ENCODE measurements at regions not wholly inside any gene's neighbourhood (a gene's known extent, or its start where the extent isn't known, plus 50 kb on each side); places are given as distances from the start of the nearest gene placed in this dataset.

GRCh38 chr15:69629631-69630161 lies 177.1 kb downstream of the RPLP1 start:
- DNase-seq: no peak

GRCh38 chr15:69631005-69631404 lies 178.4 kb downstream of the RPLP1 start:
- DNase-seq: no peak

- DNase-seq: no peak
These were observed 179.4 kb downstream of the RPLP1 start for GRCh38 chr15:69631978-69632377.

- no peak for DNase-seq
These were observed 182.2 kb downstream of the RPLP1 start for GRCh38 chr15:69634860-69635259.

DNA sequence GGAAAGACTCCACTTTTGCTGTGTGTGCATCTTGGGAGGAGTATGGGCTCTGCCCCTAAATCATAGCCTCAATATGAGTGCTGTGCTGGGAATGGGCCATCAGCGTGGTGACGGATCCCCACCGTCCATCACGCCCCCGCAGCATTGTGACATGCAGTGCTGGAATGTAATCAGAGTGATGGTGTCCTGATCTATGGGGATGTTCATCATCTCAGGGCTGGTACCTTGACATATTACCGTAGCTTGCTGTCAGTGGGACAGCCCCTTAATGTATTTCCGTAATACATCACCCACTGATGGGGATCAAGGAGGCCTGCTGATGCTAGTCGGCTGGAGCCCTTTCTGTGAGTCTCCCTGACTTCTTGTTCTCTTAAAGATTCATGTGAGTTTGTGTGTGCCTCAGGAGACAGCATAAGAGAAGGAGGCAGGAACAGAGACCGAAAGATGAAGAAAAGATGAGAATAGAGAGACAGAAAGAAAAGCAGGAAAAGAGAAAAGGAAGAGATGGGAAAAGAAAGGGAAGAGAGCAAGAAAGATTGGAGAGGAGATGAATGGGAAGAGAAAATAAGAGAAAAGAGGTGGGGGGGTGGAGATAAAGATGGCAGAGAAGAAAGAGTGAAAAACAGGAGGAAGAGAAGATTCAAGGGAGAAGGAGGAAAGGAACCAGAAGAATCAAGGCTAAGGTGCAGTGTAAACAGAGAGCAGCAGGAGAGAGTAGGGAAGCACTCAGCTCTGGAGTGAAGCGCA lies 183.7 kb downstream of the RPLP1 start:
- no peak for DNase-seq

DNA sequence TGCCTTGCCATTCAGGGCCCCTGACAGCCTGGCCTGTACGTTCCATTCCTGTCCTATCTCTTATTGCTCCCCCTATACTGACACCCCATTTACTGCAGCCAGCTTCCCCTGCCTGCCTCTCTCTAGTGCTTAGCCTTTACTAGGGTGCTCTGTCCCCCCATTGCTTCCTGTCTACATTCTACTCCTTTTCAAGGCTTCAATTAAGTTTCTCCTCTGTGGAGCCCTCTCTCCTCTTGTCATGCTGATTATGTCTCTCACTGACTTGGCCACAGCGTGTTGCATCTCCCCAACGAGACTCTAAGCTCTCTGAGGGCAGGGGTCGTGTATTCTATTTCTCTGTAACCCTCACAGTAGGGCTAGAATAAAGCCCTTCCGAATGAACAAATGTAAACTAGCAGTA lies 185.2 kb downstream of the RPLP1 start:
- DNase-seq: no peak

DNA sequence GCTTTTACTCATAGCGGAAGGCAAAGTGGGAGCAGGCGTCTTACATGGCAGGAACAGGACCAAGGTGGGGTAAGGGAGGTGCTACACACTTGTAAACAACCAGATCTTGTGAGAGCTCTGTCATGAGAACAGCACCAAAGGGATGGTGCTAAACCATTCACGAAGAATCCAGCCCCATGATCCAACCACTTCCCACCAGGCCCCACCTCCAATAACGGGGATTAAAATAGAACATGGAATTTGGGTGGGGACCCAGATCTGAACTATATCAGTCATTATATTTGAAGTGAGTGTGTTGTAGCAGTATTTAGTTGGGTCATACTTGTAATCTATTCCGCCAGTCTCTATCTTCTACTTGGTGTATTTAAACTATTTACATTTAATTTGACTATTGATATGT lies 190.9 kb downstream of the RPLP1 start:
- no peak for DNase-seq

DNA sequence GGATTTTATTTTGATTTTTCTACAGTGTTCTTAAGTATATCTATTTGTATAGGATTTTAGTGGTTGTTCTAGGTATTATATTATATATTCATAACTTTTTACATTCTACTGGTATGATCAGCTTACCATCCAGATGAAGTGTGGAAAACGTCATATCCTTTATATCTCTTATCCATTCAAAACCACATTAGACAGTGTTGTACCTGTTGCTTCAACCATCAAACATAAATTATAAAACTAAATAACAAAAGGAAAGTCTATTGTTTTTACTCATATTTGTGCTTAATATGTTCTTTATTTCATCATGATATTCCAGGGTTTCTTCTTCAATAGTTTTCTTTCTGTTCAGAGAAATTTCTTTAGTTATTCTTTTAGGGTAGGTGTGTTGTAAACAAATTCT lies 191.4 kb downstream of the RPLP1 start:
- no peak for DNase-seq

GRCh38 chr15:69644876-69645275 lies 192.3 kb downstream of the RPLP1 start:
- DNase-seq: no peak

GRCh38 chr15:69647142-69647513 lies 194.5 kb downstream of the RPLP1 start:
- no peak for DNase-seq

- no peak for DNase-seq
These were observed 195.6 kb downstream of the RPLP1 start for GRCh38 chr15:69648212-69648611.

DNA sequence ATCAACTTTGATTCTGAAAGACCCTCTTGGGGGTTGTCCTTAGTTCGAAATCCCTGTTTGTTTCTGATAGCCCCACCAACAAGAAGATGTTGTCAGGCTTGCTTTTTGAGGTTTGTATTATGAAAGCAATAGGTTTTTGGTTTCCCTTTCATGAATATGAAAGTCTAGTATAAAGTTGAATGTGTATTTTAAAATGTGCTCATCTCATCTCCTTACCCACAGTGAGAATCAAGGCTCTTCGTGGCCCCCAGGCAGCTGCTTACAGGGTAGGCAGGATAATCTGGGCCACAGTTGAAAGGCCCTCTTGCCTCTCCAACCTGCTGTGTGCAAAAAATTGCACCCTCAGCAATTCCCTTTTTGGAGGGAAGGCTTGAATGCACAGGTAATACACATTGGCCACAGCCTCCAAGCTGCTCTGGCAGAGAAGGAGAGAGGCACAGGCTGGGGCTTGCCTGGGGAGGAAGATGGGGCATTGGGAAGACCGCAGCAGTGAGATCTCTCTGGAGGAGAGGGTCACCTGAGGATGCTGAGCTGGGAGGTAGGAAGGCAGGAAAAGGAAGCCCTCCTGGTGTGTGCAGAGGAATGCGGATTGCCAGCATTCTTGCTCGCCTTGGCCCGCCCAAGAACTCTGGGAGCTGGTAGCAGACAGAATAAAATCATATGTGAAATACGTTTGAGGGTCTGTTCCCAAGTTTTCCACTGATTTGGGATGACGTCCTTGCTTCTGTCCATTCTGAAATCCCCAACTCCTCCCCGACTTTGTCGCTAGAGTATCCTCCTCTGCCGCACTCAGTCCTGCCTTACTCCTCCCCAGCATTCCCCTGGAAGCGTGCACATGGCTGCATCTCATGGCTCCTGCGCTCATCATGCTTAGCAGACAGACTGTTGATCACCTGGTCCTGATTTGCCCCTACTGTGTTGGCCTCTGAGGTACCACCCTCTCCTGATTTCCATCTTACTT lies 196.4 kb downstream of the RPLP1 start:
- no peak for DNase-seq

DNA sequence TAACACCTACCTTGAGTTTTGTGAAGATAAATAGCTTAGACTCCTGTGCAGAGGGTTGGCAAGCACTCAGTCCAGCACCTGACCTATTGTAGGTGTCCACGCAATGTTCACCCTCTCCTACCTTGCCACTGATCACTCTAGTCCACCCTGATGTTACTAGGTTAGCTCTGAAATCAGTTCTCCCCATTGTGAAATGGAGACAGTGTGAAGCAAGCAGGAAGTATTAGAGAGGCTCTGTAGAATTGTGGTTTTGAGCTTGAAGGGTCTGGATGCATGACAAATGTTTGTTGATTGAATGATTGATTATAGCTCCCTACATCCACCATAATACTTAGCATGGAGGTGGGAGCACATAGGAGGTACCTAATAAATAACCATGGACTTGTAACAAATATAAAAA lies 199.7 kb downstream of the RPLP1 start:
- DNase-seq: no peak

DNA sequence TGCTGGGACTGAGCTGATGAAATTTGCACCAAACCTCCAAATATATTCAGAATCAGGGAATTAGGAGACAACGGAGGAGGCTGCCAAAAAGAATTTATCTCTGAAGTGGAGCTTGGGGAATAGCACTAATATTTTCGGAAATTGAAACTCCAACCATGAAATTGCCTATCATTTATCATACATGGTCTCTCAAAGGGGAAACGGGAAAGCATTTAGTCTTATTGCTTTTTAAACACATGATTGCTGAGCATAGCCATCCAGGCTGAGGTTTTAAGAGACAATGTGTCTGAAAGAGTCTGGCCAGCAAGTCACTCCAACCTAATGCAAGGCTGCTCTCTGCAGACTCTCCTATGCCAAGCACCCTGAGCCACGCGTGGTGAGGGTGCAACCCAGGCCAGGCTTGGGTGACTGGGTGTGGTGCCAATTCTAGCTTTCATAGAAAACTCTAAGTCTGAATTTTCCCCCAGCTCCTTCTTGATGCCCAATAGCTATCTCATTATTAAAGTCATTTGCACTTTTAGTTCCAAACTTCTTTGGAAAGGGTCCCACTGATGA lies 200.2 kb downstream of the RPLP1 start:
- DNase-seq: no peak

DNA sequence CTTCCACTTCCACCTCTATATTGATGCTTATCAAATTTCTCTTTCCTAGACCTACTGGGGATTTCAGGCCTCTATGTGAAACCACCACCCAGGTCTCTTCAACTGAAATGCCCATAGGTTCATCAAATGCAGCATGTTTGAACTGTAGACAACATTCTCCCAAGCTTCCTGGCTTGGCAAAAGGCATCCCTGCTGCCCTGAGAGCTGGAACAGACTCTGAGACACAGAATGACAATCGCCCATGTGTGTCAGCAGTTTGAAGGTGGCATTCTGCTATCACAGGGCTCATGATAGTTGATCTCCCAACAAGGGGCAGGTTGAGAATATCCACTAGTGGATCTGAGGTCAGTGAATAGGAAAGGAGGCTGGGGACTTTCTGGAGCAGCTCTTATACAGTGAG lies 200.7 kb downstream of the RPLP1 start:
- no peak for DNase-seq

- DNase-seq: no peak
These were observed 201.2 kb downstream of the RPLP1 start for GRCh38 chr15:69653846-69654245.

DNA sequence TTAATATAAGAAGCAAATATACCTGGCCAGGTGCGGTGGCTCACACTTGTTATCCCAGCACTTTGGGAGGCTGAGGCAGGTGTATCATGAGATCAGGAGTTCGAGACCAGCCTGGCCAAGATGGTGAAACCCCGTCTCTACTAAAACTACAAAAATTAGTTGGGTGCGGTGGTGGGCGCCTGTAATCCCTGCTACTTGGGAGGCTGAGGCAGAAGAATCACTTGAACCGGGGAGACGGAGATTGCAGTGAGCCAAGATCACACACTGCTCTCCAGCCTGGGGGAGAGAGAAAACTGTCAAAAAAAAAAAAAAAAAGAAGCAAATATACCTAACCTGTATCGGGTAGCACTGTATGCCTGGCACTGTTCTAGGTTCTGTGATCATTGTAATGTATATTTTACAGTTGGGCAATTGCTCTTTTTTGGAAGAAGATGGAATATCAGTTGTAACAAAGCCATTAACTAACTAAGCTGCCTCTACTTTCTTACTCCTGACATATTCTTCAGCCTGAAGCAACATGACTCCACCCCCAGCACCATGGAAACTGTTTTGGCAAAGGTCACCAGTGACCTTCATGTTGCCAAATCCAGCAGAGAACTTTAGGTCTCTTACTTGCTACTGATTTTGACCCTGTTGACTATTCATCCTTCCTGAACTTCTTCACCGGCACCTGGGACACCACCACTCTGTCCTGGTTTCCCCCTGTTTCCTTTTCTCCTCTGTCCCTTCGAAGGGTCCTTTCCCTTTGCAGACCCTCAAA lies 203.8 kb downstream of the RPLP1 start:
- DNase-seq: no peak

- DNase-seq: no peak
These were observed 205.0 kb downstream of the RPLP1 start for GRCh38 chr15:69657626-69658025.

GRCh38 chr15:69658411-69658945 lies 205.9 kb downstream of the RPLP1 start:
- DNase-seq: no peak

GRCh38 chr15:69659454-69660050 lies 206.9 kb downstream of the RPLP1 start:
- no peak for DNase-seq

GRCh38 chr15:69660114-69660513 lies 207.5 kb downstream of the RPLP1 start:
- DNase-seq: no peak

Data from 8988T (cell line).